Naive thymus-derived CD4-positive, alpha-beta T cell (primary cell): ENCODE measurements at regions not wholly inside any gene's neighbourhood (a gene's known extent, or its start where the extent isn't known, plus 50 kb on each side); places are given as distances from the start of the nearest gene placed in this dataset.

Experiments
- ATAC-seq: fragments of 150-1000 bp; cut with Tn5 transposase; 2 replicates; pipeline ENCODE4 v1.10.0; 2021; ENCODE audit warnings: mild to moderate bottlenecking, moderate library complexity
- CTCF ChIA-PET: fragments of 350-600 bp; sonication (Branson Sonifier 250); formaldehyde crosslinking; loops from one replicate; lab custom pipeline; 2021; ENCODE audit warnings: antibody characterized with exemption; lab: Charles Lee
- POLR2A ChIA-PET: fragments of 350-600 bp; sonication (Branson Sonifier 250); formaldehyde crosslinking; loops from one replicate; lab custom pipeline; 2021; ENCODE audit warnings: antibody characterized with exemption, inconsistent platforms; lab: Charles Lee
- DNase-seq, 9 donors: peaks; one replicate each; pipeline versions ENCODE4 v3.0.0 to v3.0.0-alpha.2; 2020 to 2022; ENCODE audit warnings: mixed read lengths in 1 of 9
- H3K27ac ChIP-seq: one replicate; pipeline ENCODE4 v1.7.0; 2013; ENCODE audit warnings: mild to moderate bottlenecking, low read depth, low read length, moderate library complexity
- H3K27me3 ChIP-seq, 2 donors: one replicate each; pipeline ENCODE4 v1.7.0; 2013; ENCODE audit warnings: low read length in 2 of 2, mild to moderate bottlenecking in 2 of 2, moderate library complexity in 2 of 2; ENCODE audit not compliant: control insufficient read depth in 2 of 2, insufficient read depth in 2 of 2
- H3K36me3 ChIP-seq, 3 experiments: 1 replicate in 2 of 3; 2 replicates in 1 of 3; pipeline ENCODE4 v1.7.0; 2013; ENCODE audit warnings: low read length in 3 of 3, mild to moderate bottlenecking in 3 of 3, moderate library complexity in 1 of 3; ENCODE audit not compliant: insufficient read depth in 3 of 3, control insufficient read depth in 2 of 3
- H3K4me1 ChIP-seq, 2 donors: one replicate each; pipeline ENCODE4 v1.7.0; 2013; ENCODE audit warnings: low read length in 2 of 2, mild to moderate bottlenecking in 2 of 2, moderate library complexity in 1 of 2; ENCODE audit not compliant: control insufficient read depth in 2 of 2, insufficient read depth in 2 of 2
- H3K4me3 ChIP-seq: 2 replicates; pipeline ENCODE4 v1.7.0; 2013; ENCODE audit warnings: mild to moderate bottlenecking, low read length
- H3K9me3 ChIP-seq, 3 experiments: 1 replicate in 2 of 3; 2 replicates in 1 of 3; pipeline ENCODE4 v1.7.0; 2013; ENCODE audit warnings: low read length in 3 of 3; ENCODE audit not compliant: control insufficient read depth in 2 of 3
- H3K27ac Mint-ChIP-seq, 9 donors: one replicate each; pipeline ENCODE4 v1.8.0; 2020 to 2022; ENCODE audit warnings: mixed read lengths in 9 of 9, mild to moderate bottlenecking in 8 of 9, moderate library complexity in 5 of 9, inconsistent platforms in 2 of 9
- H3K27me3 Mint-ChIP-seq, 5 donors: one replicate each; pipeline ENCODE4 v1.8.0; 2021 to 2022; ENCODE audit warnings: mixed read lengths in 5 of 5, mild to moderate bottlenecking in 1 of 5
- H3K36me3 Mint-ChIP-seq, 5 donors: one replicate each; pipeline ENCODE4 v1.8.0; 2020 to 2022; ENCODE audit warnings: mixed read lengths in 5 of 5, mild to moderate bottlenecking in 3 of 5, inconsistent platforms in 1 of 5
- H3K4me1 Mint-ChIP-seq, 7 donors: one replicate each; pipeline ENCODE4 v1.8.0; 2020 to 2022; ENCODE audit warnings: mixed read lengths in 7 of 7, mild to moderate bottlenecking in 3 of 7, inconsistent platforms in 1 of 7
- H3K4me3 Mint-ChIP-seq, 10 donors: one replicate each; pipeline ENCODE4 v1.8.0; 2020 to 2022; ENCODE audit warnings: mild to moderate bottlenecking in 10 of 10, mixed read lengths in 10 of 10, moderate library complexity in 6 of 10, inconsistent platforms in 2 of 10
- H3K9me3 Mint-ChIP-seq, 11 donors: one replicate each; pipeline ENCODE4 v1.8.0; 2020 to 2022; ENCODE audit warnings: mixed read lengths in 11 of 11, mild to moderate bottlenecking in 4 of 11, inconsistent platforms in 1 of 11, moderate library complexity in 1 of 11
- intact Hi-C, 2 donors: fragments of 100-400 bp; cut with micrococcal nuclease; formaldehyde crosslinking; loops; one replicate each; pipeline ENCODE4 v1.15.1; 2023

DNA sequence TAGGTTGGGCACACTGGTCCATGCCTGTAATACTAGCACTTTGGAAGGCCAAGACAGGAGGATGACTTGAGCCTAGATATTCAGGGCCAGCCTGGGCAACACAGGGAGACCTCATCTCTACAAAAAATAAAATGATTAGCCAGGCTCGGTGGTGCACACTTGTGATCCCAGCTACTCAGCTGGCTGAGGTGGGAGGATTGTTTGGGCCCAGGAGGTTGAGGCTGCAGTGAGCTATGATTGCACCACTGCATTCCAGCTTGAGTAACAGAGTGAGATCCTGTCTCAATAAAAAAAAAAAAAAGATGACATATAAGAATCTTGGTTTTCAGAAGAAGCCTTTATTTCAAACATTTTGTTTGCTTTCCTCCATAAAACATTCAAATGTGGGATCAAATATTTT is 178.0 kb downstream of the LIG4 start:
- Mint-ChIP-seq H3K4me3 (no peak overlapping the region), H3K27ac (no peak overlapping the region), H3K27me3 (no peaks in the 10 kb centered on the region), H3K4me1 (peaks cover 0 to 5% (median 0%) of the 10 kb centered on the region in 7 donors), H3K36me3 (no peaks in the 10 kb centered on the region), H3K9me3 (peaks cover 0 to 11% (median 3%) of the 10 kb centered on the region in 11 donors)
- intact Hi-C loops: no loop called here
- DNase-seq (no peak), ATAC-seq (no peak)
- ChIA-PET CTCF (no interaction called here), POLR2A (no interaction called here)
- H3K4me3 ChIP-seq: no peak overlapping the region
- H3K9me3 ChIP-seq: no peaks in the 10 kb centered on the region
- H3K27ac ChIP-seq: no peak overlapping the region
- H3K27me3 ChIP-seq: no peaks in the 10 kb centered on the region
- H3K4me1 ChIP-seq: no peaks in the 10 kb centered on the region
- H3K36me3 ChIP-seq: no peaks in the 10 kb centered on the region

DNA sequence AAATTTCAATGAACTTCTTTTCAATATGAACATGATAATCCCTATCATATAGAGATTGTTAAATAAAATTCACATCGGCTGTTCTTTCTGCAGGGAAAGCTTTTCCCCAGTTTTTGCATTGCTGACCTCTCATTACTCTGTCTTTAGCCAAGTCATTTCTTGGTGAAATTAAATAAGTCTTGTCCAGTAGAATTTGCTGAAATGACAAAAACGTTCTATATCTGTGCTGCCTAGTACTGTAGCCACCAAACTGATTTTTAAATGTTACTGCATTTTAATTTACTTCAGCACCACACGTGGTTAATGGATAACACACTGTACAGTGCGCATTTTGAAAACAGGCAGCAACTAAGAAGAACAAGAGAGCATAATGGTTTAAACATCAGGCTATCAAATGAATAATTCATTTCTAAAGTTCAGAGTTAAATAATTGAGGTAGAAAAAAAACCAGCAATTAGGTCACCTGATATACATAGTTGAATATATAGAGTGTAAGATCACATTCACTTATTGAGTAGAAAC is 178.9 kb downstream of the LIG4 start:
- H3K27me3 ChIP-seq: no peaks in the 10 kb centered on the region
- DNase-seq: no peak
- H3K27me3 Mint-ChIP-seq: no peaks in the 10 kb centered on the region
- CTCF ChIA-PET: no interaction called here
- H3K36me3 ChIP-seq: no peaks in the 10 kb centered on the region
- no peaks in the 10 kb centered on the region for H3K36me3 Mint-ChIP-seq
- POLR2A ChIA-PET: no interaction called here
- no peak overlapping the region for H3K4me3 ChIP-seq
- no peak overlapping the region for H3K27ac ChIP-seq
- no peaks in the 10 kb centered on the region for H3K4me1 ChIP-seq
- no peak overlapping the region for H3K27ac Mint-ChIP-seq
- intact Hi-C loops: no loop called here
- ATAC-seq: no peak
- H3K9me3 ChIP-seq: no peaks in the 10 kb centered on the region
- peaks cover 0 to 5% (median 0%) of the 10 kb centered on the region in 7 donors for H3K4me1 Mint-ChIP-seq
- peaks cover 0 to 11% (median 0%) of the 10 kb centered on the region in 11 donors for H3K9me3 Mint-ChIP-seq
- H3K4me3 Mint-ChIP-seq: no peak overlapping the region

DNA sequence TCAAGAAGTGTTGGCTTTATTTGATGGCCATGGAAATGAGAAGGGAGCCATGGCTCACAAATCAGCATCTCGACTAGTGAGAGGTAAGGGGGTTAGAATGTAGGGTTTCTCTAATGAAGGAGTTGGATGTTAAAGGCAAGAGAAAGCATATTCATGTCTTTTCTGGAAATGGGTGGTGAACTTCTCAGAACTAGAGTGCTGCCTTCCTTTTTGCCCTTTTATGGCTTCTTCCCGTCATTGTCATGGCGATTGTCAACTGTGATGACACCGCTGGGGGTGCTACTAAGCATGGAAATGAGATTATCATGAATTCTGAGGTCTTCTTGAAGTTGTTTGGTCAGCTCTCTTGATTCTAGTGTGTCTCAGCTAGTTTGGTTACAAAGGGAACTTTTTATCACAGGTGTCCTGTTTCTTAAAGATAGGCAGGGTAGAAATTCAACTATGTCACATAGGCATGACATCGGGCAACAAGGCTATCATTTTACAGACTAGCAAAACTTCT is 180.4 kb downstream of the LIG4 start:
- Histone ChIP-seq H3K4me3 (no peak overlapping the region), H3K36me3 (no peaks in the 10 kb centered on the region), H3K4me1 (no peaks in the 10 kb centered on the region), H3K27ac (no peak overlapping the region), H3K9me3 (no peaks in the 10 kb centered on the region), H3K27me3 (no peaks in the 10 kb centered on the region)
- Mint-ChIP-seq H3K27ac (no peak overlapping the region), H3K4me1 (peaks cover 0 to 5% (median 0%) of the 10 kb centered on the region in 7 donors), H3K9me3 (peaks cover 0 to 11% (median 0%) of the 10 kb centered on the region in 11 donors), H3K27me3 (no peaks in the 10 kb centered on the region), H3K4me3 (no peak overlapping the region), H3K36me3 (no peaks in the 10 kb centered on the region)
- ChIA-PET POLR2A (no interaction called here), CTCF (no interaction called here)
- no peak for DNase-seq
- ATAC-seq: no peak
- intact Hi-C loops: no loop called here

DNA sequence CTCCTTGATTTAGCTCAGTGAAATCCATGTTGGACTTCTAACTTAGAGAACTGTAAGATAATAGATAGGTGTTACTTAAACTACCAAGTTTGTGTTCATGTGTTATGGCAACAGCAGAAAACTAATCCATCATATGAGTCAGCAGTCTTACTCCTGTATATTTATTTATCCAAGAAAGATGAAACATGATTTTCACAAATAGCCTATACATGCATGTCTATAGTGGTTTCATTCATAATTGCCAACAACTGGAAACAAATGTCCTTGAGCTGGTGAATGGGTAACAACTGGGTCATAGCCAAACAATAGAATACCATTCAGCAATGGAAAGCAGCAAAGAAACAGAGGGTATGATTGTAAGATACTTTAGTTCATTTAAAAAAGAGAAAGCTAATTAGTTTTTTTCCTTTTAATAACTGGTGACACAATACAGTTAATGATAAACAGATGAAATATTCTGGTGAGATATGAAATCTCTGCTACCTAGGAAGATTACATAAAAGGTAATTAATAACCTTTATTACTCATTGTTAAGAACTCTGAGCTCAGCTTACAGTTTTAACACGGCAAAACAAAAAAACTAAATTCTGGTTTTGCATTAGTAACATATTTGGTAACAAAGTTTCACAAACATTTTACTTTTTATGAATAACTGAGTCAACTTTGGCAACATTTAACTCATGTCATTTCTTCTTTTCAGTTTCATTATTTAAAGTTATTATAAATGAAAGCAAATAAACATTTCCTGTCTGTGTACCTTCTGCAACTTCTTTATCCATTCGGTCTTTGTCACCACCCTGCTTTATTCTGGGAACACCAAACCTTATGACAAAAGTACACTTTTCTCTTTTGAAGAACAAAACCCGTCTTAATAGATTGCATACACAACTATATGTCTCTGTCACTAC is 181.3 kb downstream of the LIG4 start:
- no peaks in the 10 kb centered on the region for H3K27me3 Mint-ChIP-seq
- no peak overlapping the region for H3K4me3 Mint-ChIP-seq
- H3K9me3 Mint-ChIP-seq: peaks cover 0 to 11% (median 0%) of the 10 kb centered on the region in 11 donors
- H3K9me3 ChIP-seq: no peaks in the 10 kb centered on the region
- no peak overlapping the region for H3K27ac Mint-ChIP-seq
- no peak overlapping the region for H3K27ac ChIP-seq
- H3K4me1 ChIP-seq: no peaks in the 10 kb centered on the region
- intact Hi-C loops: no loop called here
- POLR2A ChIA-PET: interaction anchor here (0.6 kb wide), 1 partner anchor 138 kb away, joined by 3 read pairs; no protein-coding TSS in a partner anchor
- CTCF ChIA-PET: no interaction called here
- no peaks in the 10 kb centered on the region for H3K36me3 ChIP-seq
- H3K4me1 Mint-ChIP-seq: peaks cover 0 to 5% (median 0%) of the 10 kb centered on the region in 7 donors
- ATAC-seq: no peak
- DNase-seq: no peak
- H3K36me3 Mint-ChIP-seq: no peaks in the 10 kb centered on the region
- H3K4me3 ChIP-seq: no peak overlapping the region
- no peaks in the 10 kb centered on the region for H3K27me3 ChIP-seq

DNA sequence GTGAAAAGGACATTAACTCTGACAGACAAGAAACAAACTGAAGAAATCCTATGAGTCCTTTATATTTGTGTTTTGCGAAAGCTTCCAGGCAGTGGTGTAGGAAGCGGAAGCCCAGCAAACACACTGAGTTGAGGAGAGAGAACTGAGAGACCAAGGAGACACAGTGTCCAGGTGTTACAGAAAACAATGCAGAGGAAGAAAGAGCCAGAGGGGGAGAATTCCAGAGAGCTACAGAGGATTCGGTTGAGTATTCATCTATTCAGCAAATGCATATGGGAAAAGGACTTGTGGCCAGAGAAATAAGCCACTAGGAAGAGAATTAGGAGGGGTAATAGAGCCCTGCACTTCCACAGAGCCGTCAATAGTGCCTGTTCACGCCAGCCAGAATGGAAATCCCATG is 183.5 kb downstream of the LIG4 start:
- intact Hi-C loops: no loop called here
- no peaks in the 10 kb centered on the region for H3K4me1 ChIP-seq
- no peaks in the 10 kb centered on the region for H3K27me3 Mint-ChIP-seq
- H3K36me3 Mint-ChIP-seq: no peaks in the 10 kb centered on the region
- no peaks in the 10 kb centered on the region for H3K9me3 ChIP-seq
- ChIA-PET POLR2A (no interaction called here), CTCF (no interaction called here)
- peaks cover 0 to 11% (median 0%) of the 10 kb centered on the region in 11 donors for H3K9me3 Mint-ChIP-seq
- H3K36me3 ChIP-seq: no peaks in the 10 kb centered on the region
- H3K4me3 Mint-ChIP-seq: no peak overlapping the region
- H3K4me3 ChIP-seq: no peak overlapping the region
- no peak for ATAC-seq
- no peak for DNase-seq
- H3K27ac ChIP-seq: no peak overlapping the region
- H3K27ac Mint-ChIP-seq: no peak overlapping the region
- no peaks in the 10 kb centered on the region for H3K27me3 ChIP-seq
- H3K4me1 Mint-ChIP-seq: peaks cover 0 to 5% (median 0%) of the 10 kb centered on the region in 7 donors

DNA sequence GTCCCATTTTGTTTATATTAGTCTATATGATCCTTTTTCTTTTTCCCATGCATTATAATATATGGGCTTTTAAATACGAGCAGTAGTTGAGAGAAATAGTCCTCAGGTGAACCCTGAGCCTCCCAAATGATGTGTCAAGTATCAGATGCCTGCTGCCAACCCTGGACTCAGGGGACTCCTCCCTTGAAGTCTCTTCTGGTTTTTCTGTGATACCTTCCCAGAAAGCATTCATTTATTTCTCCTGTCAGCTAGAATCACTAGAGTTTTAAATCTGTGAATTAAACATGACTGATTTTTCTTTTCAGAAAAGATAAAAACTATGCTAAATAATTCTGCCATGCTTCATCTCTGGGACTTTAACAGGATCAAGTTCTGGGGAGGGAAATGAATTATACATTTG is 184.6 kb downstream of the LIG4 start:
- Mint-ChIP-seq H3K27ac (no peak overlapping the region), H3K9me3 (peaks cover 0 to 11% (median 0%) of the 10 kb centered on the region in 11 donors), H3K4me1 (peaks cover 0 to 5% (median 0%) of the 10 kb centered on the region in 7 donors), H3K27me3 (no peaks in the 10 kb centered on the region), H3K36me3 (no peaks in the 10 kb centered on the region), H3K4me3 (no peak overlapping the region)
- Histone ChIP-seq H3K36me3 (no peaks in the 10 kb centered on the region), H3K27me3 (no peaks in the 10 kb centered on the region), H3K27ac (no peak overlapping the region), H3K4me1 (no peaks in the 10 kb centered on the region), H3K4me3 (no peak overlapping the region), H3K9me3 (no peaks in the 10 kb centered on the region)
- ATAC-seq: no peak
- no peak for DNase-seq
- intact Hi-C loops: no loop called here
- CTCF ChIA-PET: no interaction called here
- POLR2A ChIA-PET: no interaction called here
